Transverse colon (tissue), 4 donors: ENCODE measurements at regions not wholly inside any gene's neighbourhood (a gene's known extent, or its start where the extent isn't known, plus 50 kb on each side); places are given as distances from the start of the nearest gene placed in this dataset.

Experiments
- DNase-seq: peaks from one replicate; pipeline ENCODE4 v3.0.0-alpha.2; 2019
- H3K27ac ChIP-seq, 4 donors: fragments of 200-600 bp; sonication (generic); 2 replicates each; pipeline ENCODE4 v1.5.1; 2016 to 2018; ENCODE audit warnings: inconsistent platforms in 4 of 4
- H3K27me3 ChIP-seq: fragments of 200-600 bp; sonication (generic); 2 replicates; pipeline ENCODE4 v1.5.1; 2017; ENCODE audit warnings: inconsistent platforms
- H3K36me3 ChIP-seq, 4 donors: fragments of 200-600 bp; sonication (generic); 2 replicates each; pipeline ENCODE4 v1.5.1; 2017 to 2019; ENCODE audit warnings: inconsistent platforms in 4 of 4
- H3K4me1 ChIP-seq, 4 donors: fragments of 200-600 bp; sonication (generic); 2 replicates each; pipeline ENCODE4 v1.5.1; 2017 to 2020; ENCODE audit warnings: inconsistent platforms in 4 of 4
- H3K4me3 ChIP-seq, 4 donors: fragments of 200-600 bp; sonication (generic); 1 replicate in 1 of 4; 2 replicates in 3 of 4; pipeline versions ENCODE4 v1.5.1 to v1.6.1; 2017 to 2019; ENCODE audit warnings: inconsistent platforms in 4 of 4
- H3K9me3 ChIP-seq, 2 donors: fragments of 200-600 bp; sonication (generic); 2 replicates each; pipeline ENCODE4 v1.5.1; 2017 to 2019; ENCODE audit warnings: inconsistent platforms in 2 of 2
- EP300 ChIP-seq: sonication (generic); formaldehyde crosslinking; IDR thresholded peaks from one replicate; pipeline ENCODE4 v1.6.1; 2017; ENCODE audit warnings: antibody characterized with exemption, low read depth
- POLR2A ChIP-seq: fragments of 450-650 bp; IDR thresholded peaks from one replicate; pipeline ENCODE4 v1.6.1; 2016; ENCODE audit warnings: antibody characterized with exemption, mild to moderate bottlenecking, moderate library complexity
- POLR2AphosphoS5 ChIP-seq, 3 donors: sonication (generic); formaldehyde crosslinking; IDR thresholded peaks; one replicate each; pipeline ENCODE4 v1.6.1; 2016; ENCODE audit warnings: antibody characterized with exemption in 3 of 3
- WGBS, 2 donors: methylation state at CpG; one replicate each; pipeline ENCODE4 v1.1.5; 2018; ENCODE audit warnings: low coverage in 1 of 2; 5-methylcytosine and 5-hydroxymethylcytosine counted together
- in situ Hi-C, 4 donors: fragments of 200-750 bp; cut with MboI; loops; one replicate each; pipeline versions ENCODE4 v1.15.0 to v1.15.1; 2017; ENCODE audit warnings: low sequenced_read_pairs in 3 of 4, low pct_ligation_motif_present in 1 of 4, low pct_unique_long_range_greater_than_20kb in 1 of 4
- intact Hi-C: fragments of 100-400 bp; cut with DNase I; formaldehyde crosslinking; loops from one replicate; pipeline ENCODE4 v1.15.1; 2023; ENCODE audit warnings: low total_unique reads
- TF ChIP-seq, protein P1 (sequence below), 5 experiments: fragments of 200-600 bp in 3 of 5; fragments of 450-650 bp in 2 of 5; sonication (generic) in 3 of 5; IDR thresholded peaks; 1 replicate in 2 of 5; 2 replicates in 3 of 5; pipeline ENCODE4 v1.5.1; 2016 to 2017; ENCODE audit warnings: antibody characterized with exemption in 5 of 5, inconsistent platforms in 3 of 5, mild to moderate bottlenecking in 2 of 5, moderate library complexity in 1 of 5

DNA sequence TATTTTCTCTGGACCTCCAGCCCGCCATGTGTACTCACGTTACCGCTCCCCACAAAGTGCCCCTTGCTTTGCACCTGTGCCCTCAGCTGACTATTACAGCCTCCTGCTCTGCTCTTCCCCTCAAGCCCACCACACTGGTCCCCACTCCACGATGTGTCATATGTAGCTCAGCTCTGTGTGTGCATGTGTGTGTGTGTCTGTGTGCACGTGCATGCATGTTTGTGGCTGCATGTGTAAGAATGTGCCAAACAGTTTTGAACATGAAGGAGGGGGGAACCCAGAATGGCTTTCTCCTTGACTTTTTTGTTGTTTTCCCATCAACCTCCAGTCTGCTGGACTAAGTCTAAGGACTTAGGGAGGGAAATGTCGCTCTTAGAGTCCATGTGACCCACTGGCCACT is 54.8 kb upstream of the BTRC start:
- Histone ChIP-seq H3K9me3 (no peaks in the 10 kb centered on the region), H3K27ac (no peak overlapping the region), H3K4me1 (no peaks in the 10 kb centered on the region), H3K27me3 (peaks cover 68% of the 10 kb centered on the region), H3K36me3 (no peaks in the 10 kb centered on the region), H3K4me3 (no peak overlapping the region)
- TF ChIP-seq POLR2AphosphoS5 (IDR thresholded peaks at IDR 0.05) (no peak), POLR2A (no peak), EP300 (no peak)
- TF ChIP-seq, protein P1, sequence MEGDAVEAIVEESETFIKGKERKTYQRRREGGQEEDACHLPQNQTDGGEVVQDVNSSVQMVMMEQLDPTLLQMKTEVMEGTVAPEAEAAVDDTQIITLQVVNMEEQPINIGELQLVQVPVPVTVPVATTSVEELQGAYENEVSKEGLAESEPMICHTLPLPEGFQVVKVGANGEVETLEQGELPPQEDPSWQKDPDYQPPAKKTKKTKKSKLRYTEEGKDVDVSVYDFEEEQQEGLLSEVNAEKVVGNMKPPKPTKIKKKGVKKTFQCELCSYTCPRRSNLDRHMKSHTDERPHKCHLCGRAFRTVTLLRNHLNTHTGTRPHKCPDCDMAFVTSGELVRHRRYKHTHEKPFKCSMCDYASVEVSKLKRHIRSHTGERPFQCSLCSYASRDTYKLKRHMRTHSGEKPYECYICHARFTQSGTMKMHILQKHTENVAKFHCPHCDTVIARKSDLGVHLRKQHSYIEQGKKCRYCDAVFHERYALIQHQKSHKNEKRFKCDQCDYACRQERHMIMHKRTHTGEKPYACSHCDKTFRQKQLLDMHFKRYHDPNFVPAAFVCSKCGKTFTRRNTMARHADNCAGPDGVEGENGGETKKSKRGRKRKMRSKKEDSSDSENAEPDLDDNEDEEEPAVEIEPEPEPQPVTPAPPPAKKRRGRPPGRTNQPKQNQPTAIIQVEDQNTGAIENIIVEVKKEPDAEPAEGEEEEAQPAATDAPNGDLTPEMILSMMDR (IDR thresholded peaks at IDR 0.05): no peak
- intact Hi-C loops: loop anchor here (10.0 kb wide), 1 partner anchor 84 kb away; no protein-coding TSS in a partner anchor
- DNase-seq: no peak
- in situ Hi-C loops: loop anchor here in 2 of 4 donors (25.0 kb wide), 2 partner anchors 138 to 263 kb away; no protein-coding TSS in a partner anchor
- whole genome bisulfite sequencing, 2 donors: 78 to 81% methylated on average over 5 to 6 of the region's 6 CpGs

GRCh38 chr10:101301111-101301731 is 52.7 kb upstream of the BTRC start:
- no peak overlapping the region for H3K27ac ChIP-seq
- intact Hi-C loops (no loop called here), in situ Hi-C loops (loop anchor here in 1 of 4 donors (25.0 kb wide), 1 partner anchor 261 kb away; no protein-coding TSS in a partner anchor)
- TF ChIP-seq POLR2AphosphoS5 (IDR thresholded peaks at IDR 0.05): no peak
- TF ChIP-seq, protein P1 (IDR thresholded peaks at IDR 0.05): peak in 3 of 5 experiments; percentile 20 to 33 (median 23)
- peak; percentile 18 for DNase-seq
- no peak overlapping the region for H3K4me3 ChIP-seq
- 26% methylated on average over 2 of the region's 2 CpGs; no CpG with 5 or more reads in 1 of the 2 donors for whole genome bisulfite sequencing, 2 donors
- no peaks in the 10 kb centered on the region for H3K36me3 ChIP-seq
- peaks cover 59% of the 10 kb centered on the region for H3K27me3 ChIP-seq
- no peaks in the 10 kb centered on the region for H3K9me3 ChIP-seq
- no peaks in the 10 kb centered on the region for H3K4me1 ChIP-seq

GRCh38 chr10:101303087-101303703 is 50.8 kb upstream of the BTRC start:
- 50 to 61% methylated on average over 3 to 4 of the region's 4 CpGs for WGBS, 2 donors

More at GRCh38 chr10:101303087-101303703, 50.8 kb upstream of the BTRC start:
- Histone ChIP-seq H3K4me3 (no peak overlapping the region), H3K4me1 (no peaks in the 10 kb centered on the region), H3K9me3 (no peaks in the 10 kb centered on the region), H3K27ac (no peak overlapping the region), H3K36me3 (no peaks in the 10 kb centered on the region), H3K27me3 (peaks cover 58% of the 10 kb centered on the region)
- intact Hi-C loops: no loop called here
- in situ Hi-C loops: loop anchor here in 1 of 4 donors (25.0 kb wide), 1 partner anchor 259 kb away; no protein-coding TSS in a partner anchor
- DNase-seq: no peak
- TF ChIP-seq POLR2A (no peak), POLR2AphosphoS5 (IDR thresholded peaks at IDR 0.05) (no peak), EP300 (no peak)
- TF ChIP-seq, protein P1 (IDR thresholded peaks at IDR 0.05): no peak
